ENCODE measurements at regions not wholly inside any gene's neighbourhood (a gene's known extent, or its start where the extent isn't known, plus 50 kb on each side); places are given as distances from the start of the nearest gene placed in this dataset.

DNA sequence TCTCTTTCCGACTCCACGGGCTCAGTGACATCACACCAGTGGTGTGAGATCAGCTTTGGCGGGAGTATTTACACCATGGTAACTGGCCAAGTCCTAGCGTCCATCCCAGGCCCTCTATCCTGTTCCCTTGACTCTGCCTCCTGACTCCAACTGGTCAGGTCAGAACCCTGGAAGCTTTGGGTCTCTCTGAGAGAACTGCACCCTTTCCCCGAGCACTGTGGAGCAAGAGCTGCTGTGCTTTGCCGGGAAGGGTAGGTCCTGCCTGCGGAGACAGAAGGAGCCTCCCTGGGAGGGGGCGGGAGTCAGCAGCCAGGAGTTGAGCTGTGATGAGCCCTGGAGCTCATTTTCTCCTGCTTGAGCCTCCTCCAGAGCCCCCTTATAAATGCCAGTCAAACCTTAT lies 212.1 kb upstream of the TNRC6C start:
- DNase-seq (ENCODE audit: low read depth in 2 of 2), result no peak

DNA sequence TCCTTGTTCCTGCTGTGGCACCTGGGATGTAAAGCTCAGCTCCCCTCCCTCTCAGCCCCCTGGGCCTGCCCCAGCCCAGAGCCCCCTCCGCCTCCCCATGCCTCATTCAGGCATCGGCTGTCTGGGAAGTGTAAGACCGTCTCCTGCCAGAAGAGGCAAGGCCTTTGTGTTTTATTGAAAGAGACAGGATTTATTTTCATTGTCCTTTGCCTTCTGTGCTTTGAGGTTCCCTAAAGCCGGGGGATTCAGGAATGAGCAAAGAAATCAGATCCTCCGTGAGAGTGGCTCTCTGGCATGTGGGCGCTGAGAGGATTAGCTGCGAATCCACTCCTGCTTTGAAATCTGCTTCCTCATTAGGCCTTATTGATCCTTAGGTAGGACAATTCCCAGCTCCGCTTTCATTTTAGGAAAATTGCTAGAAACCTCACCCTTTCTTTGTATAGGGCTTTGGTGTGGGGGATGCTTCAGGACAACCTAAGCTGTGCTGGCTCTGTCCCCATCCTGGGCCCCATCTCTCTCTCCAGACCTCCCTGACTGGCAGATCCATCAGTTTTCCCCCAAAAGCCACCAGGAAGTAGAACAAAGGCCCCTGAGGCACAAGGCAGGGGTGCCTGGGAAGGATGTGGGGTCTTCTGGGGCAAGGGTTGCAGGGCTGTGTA lies 211.5 kb upstream of the TNRC6C start:
- DNase-seq (ENCODE audit: low read depth in 2 of 2), result no peak

DNA sequence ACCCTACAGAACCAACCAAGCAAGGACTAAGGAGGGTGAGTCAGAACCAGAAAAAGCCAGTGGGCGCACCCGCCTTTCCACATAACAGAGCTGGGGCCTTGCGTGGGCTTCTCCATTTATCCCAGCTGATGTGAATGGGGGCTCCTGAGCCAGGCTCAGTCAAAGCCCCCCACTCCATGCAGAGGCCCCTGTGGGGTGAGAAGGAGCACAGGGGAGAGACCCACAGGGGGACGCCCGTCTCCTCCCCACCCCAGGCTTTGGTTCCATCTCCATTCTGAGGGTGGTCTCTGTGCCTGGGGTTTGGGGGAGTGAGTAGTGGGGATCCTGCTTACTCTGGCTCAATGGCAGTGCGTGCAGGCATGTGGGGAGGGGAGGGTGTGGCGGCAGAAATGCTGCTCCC lies 210.1 kb upstream of the TNRC6C start:
- DNase-seq (ENCODE audit: low read depth in 2 of 2), result no peak

DNA sequence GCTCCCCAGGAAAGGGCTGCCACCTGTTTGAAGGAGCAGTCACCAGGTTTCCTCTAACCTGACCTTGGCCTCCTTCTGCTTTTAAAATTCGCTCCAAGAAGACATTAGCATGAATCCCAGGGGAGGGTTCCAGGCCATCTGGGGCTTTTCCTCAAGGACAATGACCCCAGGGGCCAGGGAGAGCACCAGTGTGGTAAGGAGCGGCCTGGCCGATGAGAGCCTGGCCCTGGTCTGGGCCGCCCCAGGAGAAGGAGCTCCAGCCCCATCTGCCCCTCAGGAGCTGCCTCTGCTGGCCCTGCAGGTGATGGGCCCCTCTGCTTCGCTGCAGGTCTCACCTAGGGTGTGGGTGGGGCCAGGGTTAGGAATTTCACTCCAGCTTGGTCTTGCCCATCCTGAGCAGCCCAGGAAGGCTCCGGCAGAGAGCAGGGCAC lies 209.2 kb upstream of the TNRC6C start:
- DNase-seq (ENCODE audit: low read depth in 2 of 2), result no peak

DNA sequence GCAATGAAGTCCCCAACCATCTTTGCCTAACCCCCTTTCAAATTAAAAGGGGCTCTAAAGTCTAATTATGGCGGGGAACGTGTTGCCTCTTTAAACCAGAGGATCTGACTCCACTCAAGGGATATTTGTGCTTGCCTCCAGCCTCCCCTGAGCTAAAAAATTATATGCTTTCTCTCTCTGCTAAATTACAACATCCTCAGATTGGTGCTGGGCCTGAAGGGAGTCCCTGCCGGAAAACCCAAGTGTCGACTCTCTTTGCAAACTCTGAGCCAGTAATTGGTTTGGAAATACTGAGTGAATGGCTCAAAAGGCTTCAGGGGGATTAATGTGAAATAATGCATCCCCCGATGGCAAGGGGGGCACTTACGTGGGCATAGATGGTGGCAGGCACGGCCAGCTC lies 208.5 kb upstream of the TNRC6C start:
- no peak for DNase-seq (ENCODE audit: low read depth in 2 of 2)

DNA sequence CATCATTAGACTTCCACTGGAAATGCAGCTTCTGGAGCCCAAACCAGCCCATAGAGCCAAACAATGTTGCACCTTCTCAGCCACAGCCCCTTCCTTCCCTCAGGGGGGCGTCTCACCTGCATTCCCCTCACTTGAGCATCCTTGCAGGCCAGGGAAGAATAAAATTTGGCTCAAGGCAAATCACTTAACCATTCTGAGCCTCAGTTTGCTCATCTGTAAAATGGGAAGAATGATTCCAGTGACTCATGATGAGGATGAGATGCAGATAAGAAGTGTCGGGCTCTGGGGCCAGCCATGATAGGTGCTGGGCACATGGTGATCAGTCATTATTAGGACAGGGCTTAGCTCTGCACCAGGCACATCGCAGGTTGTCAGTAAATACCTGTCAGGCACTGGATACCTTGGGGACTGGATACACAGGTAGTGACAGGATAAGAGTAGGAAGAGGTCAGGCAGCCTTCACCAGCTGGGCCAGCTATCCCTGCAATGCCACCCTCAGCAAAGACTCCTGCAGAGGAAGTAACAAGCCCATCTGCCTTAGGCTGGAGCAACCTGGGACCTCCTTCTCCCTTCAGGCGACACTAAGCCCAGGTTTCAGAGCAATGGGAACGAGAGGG lies 208.0 kb upstream of the TNRC6C start:
- no peak for DNase-seq (ENCODE audit: low read depth in 2 of 2)

DNA sequence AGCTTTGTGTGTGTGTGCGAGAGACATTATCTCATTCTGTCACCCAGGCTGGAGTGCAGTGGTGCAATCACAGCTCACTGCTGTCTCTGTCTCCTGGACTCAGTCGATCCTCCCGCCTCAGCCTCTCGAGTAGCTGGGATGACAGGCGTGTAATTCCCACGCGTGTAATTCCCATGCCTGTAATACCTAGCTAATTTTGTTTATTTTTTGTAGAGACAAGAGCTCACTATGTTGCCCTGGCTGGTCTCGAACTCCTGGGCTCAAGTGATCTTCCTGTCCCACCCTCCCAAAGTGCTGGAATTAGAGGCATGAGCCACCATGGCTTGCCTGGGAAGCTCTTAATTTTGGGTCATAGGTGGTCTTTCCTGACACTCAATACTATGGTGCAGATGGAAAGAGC lies 205.3 kb upstream of the TNRC6C start:
- no peak for DNase-seq (ENCODE audit: low read depth in 2 of 2)

DNA sequence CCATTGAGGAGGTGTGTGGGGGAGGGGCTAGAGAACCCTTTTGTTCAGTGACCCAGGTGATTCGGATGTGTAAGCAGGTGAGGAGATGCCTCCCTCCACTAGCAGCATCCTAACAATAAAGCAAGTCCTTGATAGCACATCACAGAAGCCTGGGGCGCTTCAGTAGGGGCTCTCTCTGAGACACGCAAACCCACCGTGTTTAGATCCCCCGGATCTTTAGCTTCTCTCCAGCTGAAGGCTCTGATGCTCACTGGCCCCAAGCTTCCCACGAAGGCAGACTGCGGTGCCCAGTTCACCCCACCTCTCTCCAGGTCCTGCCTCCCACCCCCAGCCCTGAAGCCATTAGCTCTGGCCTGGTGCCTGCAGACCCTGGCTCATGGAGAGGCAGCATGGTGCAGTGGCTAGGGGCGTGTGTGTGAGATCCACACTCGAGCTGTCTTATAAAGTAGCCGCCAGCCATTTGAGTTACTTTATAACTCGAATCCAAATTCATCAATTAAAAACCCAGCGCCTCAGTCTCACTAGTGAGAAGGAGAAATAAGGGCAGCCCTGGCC lies 204.7 kb upstream of the TNRC6C start:
- DNase-seq (ENCODE audit: low read depth in 2 of 2), result no peak

DNA sequence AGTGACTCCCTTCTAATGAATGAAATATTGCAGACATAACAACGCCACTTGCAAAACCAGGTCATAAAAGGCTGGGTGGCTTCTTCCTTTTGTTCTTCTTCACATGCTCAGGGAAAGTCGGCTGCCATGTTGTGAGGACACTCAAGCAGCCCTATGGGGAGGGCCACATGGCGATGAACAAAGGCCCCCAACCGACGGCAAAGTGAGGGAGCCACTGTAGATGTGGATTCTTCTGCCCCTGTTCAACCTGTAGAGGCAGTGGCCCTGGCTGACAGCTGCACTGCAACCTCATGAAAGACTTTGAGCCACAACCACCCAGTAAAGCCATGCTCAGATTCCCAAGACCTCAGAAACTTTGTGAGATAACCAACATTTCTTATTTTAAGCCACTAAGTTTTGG lies 203.5 kb upstream of the TNRC6C start:
- DNase-seq (ENCODE audit: low read depth in 2 of 2), result no peak

DNA sequence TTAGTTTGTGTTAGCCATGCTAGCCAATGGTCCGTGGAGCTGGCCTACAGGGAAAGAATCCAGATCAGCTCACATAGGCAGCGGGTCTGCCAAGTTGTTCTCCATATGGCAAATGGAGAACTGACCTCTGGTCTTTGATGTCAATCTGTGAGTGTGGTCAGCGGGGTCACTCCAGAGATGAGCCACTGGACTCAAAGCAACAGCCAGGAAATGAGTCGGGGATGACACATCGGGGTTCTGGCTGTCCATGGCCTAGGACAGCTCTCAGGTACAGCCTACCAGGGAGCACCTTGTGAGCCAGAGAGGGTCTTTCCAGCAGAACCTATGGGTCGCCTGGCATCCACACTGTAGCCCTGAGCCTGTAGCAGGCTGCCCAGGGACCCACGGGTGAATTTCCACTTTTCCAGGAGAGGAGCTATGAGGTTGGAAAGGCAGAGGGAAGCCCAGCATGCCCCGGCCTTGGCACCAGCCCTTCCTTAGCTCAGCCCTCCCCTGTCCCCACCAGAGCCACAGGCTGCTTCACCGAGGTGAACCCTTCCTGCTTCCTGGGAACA lies 203.0 kb upstream of the TNRC6C start:
- no peak for DNase-seq (ENCODE audit: low read depth in 2 of 2)

DNA sequence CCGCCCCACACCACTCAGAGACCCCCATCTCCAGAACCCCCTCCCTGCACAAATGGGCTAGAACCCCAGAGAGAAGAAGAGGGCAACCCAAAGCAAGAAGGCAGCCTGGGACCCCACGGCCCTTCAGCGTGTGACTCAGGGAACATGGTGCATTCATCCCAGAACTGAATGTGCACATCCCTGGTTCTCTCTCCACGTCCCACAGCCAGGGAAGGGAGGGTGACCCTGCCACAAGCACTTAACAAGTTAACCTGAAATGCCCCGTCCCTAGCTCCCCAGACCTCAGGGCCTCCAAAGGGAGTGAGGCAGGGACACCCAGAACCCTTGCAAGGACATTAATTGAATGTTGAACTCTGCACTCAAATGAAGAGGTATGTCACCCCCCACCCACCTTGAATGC lies 202.5 kb upstream of the TNRC6C start:
- no peak for DNase-seq (ENCODE audit: low read depth in 2 of 2)

DNA sequence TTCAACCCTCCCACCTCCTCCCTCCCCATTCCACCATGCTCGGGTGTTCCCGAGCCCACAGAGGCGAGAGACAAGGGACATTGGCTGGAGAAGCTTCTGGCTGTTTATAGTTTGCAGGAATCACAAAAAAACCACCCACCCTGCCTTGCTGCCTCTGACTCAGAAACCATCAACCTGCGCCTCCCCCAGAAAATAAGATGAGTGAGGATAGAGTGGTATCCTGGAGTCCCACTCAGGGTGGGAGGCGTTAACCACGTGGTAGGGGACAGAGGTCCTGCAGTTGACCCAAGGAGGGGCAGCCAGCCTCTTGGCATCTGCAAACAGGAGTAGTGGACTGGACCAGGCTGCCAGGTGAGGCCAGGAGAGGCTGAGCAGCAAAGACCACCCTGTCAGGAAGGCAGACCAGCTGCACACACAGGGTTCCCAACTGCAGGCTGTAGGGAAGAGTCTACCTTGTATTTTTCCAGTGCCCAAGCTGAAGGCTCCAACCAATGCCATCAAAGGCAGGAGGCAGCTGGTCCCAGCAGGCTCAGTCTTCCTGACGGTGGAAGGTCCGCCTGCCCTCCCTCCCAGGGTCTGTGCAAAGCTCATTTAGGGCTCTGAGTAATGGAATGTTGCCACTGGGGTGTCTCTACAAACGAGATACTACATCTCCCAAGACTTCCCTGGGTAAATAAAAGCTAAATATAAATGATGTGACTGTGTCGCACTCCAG lies 201.5 kb upstream of the TNRC6C start:
- DNase-seq (ENCODE audit: low read depth in 2 of 2), result no peak

DNA sequence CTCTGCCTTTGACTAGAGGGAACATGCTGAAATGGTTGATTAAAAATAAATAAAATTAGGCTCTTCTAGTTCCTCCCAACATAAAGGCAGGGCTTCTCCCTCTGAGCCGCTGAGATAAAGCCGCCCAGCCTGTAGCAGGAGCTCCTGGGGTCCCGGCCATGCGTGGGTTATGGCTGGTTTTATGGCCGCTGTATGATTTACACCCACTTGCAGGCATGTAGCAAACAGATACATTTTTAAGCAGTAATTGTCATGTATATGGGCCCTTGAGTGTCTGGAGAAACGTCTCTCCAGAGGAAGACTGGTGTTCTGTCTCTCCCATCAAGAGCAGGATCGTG lies 201.0 kb upstream of the TNRC6C start:
- no peak for DNase-seq (ENCODE audit: low read depth in 2 of 2)

DNA sequence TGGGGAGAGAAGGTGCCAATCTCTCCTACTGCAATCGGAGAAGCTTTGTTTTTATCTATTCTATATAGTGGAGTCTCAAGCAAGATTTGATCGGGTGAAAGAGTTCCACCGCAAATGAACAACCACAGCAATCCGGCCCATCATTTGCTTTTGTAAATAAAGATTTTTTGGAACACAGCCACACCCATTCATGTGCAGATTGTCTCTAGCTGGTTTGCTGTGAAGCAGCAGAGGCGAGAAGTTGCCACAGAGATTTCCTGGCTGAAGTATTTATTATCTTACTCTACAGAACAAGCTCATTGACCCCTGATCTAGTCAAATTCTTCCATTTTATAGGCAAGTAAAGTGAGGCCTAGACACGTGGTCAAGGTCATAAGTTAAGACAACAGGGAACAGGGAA lies 195.5 kb upstream of the TNRC6C start:
- no peak for DNase-seq (ENCODE audit: low read depth in 2 of 2)

DNA sequence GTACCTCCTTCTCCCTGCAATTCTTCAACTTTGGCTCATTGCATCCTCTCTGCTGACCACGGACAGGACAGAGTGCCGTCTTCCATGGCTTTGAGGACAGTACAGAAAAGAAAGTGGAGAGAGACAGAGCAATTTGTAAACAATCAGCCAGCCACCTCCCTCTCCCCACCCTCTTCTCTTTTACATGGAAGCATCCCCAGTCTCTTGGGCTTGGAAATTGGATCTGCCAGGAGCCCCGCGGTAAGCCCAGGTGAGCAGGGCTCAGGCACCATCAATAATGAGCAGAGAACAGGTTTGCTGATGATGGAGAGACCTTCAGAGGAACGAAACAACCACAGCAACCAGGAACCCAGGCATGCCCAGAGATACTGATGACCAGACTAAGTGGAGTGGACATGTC lies 194.9 kb upstream of the TNRC6C start:
- no peak for DNase-seq (ENCODE audit: low read depth in 2 of 2)

DNA sequence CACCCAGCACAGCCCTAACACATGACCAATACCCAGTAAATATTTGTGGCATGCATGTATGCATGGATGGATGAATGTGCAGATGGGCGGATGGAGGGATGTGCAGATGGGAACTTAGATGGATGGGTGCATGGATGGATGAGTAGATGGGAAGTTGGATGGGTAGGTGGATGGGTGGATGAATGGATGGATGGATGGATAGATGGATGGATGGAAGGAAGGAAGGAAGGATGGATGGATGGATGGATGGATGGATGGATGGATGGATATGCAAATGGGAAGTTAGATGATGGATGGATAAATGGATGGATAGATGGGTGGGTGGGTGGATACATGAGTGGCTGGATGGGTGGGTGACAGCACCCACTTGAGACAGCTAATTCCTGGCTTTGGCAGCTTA lies 193.2 kb upstream of the TNRC6C start:
- no peak for DNase-seq (ENCODE audit: low read depth in 2 of 2)

DNA sequence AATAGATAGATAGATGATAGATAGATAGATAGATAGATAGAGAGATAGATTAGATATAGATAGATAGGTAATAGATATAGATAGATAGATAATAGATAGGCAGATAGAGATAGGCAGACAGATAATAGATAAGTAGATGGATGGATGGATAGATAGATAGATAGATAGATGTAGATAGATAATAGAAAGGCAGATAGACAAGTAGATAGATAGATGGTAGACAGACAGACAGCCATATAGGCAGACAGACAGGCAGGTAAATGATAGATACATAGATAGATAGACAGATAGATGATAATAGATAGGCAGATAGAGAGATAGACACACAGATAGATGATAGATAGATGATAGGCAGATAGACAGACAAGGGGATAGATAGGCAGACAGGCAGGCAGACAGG lies 191.4 kb upstream of the TNRC6C start:
- no peak for DNase-seq (ENCODE audit: low read depth in 2 of 2)

DNA sequence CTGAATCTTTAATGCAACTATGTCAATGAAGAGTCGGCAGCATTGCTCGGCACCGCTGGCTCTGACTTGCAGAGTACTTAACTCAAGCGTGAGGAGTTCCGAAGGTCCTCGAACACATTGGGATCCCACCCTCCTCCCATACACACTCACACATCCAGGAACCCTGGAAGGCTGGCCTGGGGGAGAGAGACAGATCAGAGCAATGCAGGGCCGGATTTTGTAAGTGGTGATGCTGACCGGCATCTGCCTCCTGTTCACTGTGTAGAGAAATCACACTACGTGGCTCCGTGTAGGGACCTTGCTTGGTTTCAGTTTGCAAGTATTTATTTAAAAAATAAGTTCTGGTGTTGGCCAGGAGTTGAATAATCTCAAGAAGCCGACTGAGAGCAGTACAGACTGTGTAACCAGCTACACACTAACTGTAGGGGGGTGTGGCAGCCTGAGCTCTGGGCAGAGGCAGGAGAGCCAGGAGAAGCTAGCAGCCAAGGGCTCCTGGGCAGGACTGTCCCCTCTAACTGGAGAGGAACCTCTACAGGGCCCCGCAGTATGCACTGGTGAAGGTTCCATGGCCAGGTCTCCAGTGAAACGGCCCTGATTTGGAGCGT lies 190.2 kb upstream of the TNRC6C start:
- no peak for DNase-seq (ENCODE audit: low read depth in 2 of 2)

DNA sequence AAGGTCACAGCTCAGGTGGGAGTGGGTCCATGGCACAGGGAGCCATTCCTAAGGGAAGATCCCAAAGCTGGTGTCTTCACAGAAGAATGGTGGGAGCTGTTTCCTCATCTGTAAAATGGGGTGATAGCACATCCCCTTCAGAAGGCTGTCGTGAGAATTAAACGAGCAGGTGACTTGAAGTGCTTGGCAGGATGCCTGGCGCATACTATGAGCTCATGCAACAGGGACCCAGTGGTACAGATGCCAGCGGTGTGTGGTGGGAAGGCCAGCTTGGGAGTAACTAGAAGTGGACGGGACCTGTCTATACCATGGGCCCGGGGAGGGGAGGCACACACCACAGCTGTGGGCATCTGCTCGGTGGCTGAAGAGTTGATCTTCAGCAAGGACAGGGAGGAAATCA lies 189.3 kb upstream of the TNRC6C start:
- no peak for DNase-seq (ENCODE audit: low read depth in 2 of 2)

DNA sequence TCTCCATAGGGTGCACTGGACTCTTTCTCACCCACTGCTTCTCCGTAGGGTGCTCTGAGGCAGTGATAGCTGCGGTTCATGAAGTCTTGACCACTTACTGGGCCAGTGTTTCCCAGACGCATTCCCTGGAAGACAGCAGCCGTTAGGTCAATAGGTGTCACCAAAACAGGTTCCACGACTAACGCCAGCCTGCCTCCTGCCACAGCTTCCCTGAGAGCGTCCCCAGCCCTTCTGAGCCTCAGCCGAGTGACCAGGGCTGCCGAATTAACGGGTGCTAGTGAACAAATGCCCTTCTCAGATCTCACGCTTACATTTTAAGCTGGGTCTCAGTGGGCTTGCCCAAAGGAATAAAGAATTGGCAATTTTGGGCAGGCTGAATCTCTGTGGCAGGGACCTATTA lies 188.7 kb upstream of the TNRC6C start:
- no peak for DNase-seq (ENCODE audit: low read depth in 2 of 2)

DNA sequence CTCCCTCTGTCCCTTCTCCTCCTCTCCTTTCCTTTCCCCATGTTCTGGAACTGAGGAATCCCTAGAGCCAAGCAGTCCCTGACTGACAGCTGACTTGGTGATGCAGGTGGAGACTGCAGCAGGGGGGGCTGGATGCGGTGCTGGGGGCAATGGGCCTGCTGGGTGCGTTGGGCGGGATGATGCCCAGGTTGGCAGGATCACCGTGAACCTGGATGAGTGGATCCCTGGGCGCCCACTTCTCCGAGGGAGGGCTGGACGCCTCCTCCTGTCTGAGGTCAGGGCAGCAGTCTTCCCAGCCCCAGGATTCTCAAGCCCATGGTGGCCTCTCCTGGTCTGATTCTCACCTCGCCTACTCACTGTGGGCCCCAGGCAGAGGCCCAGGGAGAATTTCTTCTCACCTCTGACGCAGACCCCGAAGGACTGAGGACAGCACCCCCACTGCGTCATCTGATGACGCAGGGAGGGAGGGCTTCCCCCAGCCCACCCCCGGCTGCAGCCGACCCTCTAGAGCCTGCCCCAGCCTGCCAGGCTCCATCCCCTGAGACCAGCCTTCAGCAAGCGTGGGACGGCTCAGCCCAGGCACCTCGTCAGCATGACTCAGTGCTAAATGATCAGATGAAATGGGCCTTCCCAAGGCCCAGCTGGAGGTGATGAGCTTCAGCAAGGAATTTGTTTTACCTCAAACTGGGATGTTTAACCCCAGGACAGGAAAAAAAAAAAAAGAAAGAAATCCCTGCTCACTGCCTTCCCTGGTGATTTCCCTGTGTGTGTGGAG lies 188.0 kb upstream of the TNRC6C start:
- peak; percentile 57 to 60 for DNase-seq (ENCODE audit: low read depth in 2 of 2)

DNA sequence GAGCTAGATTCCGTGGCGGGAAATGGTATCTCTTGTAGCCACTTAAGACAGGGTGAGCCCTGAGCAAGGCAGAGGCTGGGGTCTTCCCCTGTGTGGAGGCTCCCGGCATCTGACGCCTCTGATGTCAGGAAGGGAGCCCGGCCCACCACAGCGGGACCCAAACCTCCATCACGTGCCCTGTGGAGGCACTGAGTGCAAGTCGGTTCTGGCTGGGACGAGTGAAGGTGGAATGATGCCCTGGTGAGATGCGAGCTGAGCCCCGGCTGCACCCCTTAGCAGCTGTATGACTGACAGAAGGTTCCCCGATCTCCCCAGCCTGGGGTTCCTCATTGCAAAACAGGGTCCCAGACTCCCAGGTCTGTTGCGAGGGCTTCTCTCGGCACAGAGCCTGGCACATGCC lies 187.4 kb upstream of the TNRC6C start:
- DNase-seq (ENCODE audit: low read depth in 2 of 2), result no peak

Data from fibroblast of skin of left biceps (primary cell).